Endothelial cell (in vitro differentiated cells): ENCODE measurements at regions not wholly inside any gene's neighbourhood (a gene's known extent, or its start where the extent isn't known, plus 50 kb on each side); places are given as distances from the start of the nearest gene placed in this dataset.
"Not testable (repeated sequence)": the region's sequence is repeated elsewhere in the genome, so short reads cannot be mapped to it uniquely, and the experiment has no call there.

Experiments
- DNase-seq: peaks from one replicate; pipeline ENCODE4 v3.0.0; 2021; ENCODE audit warnings: low spot score
- H3K27ac Mint-ChIP-seq: one replicate; pipeline ENCODE4 v1.8.0; 2021; ENCODE audit warnings: mixed read lengths, inconsistent platforms; ENCODE audit not compliant: unreplicated experiment
- H3K27me3 Mint-ChIP-seq: one replicate; pipeline ENCODE4 v1.8.0; 2021; ENCODE audit warnings: mild to moderate bottlenecking, moderate library complexity, mixed read lengths, inconsistent platforms; ENCODE audit not compliant: unreplicated experiment
- H3K36me3 Mint-ChIP-seq: one replicate; pipeline ENCODE4 v1.8.0; 2021; ENCODE audit warnings: mild to moderate bottlenecking, low read depth, mixed read lengths, inconsistent platforms; ENCODE audit not compliant: unreplicated experiment
- H3K4me1 Mint-ChIP-seq: one replicate; pipeline ENCODE4 v1.8.0; 2021; ENCODE audit warnings: mild to moderate bottlenecking, mixed read lengths, inconsistent platforms; ENCODE audit not compliant: unreplicated experiment
- H3K4me3 Mint-ChIP-seq: one replicate; pipeline ENCODE4 v1.8.0; 2021; ENCODE audit warnings: mild to moderate bottlenecking, mixed read lengths, inconsistent platforms; ENCODE audit not compliant: unreplicated experiment
- H3K9me3 Mint-ChIP-seq: one replicate; pipeline ENCODE4 v1.8.0; 2021; ENCODE audit warnings: mixed read lengths, inconsistent platforms; ENCODE audit not compliant: unreplicated experiment
- CTCF ChIP-seq: fragments of 200-600 bp; sonication (generic); IDR thresholded peaks from one replicate; pipeline ENCODE4 v1.5.0; 2021; ENCODE audit warnings: antibody characterized with exemption; ENCODE audit not compliant: unreplicated experiment

- peak; percentile 50 for DNase-seq
- not testable (repeated sequence) for H3K27me3 Mint-ChIP-seq, H3K4me3 Mint-ChIP-seq, H3K9me3 Mint-ChIP-seq, H3K27ac Mint-ChIP-seq, H3K36me3 Mint-ChIP-seq, H3K4me1 Mint-ChIP-seq
- peak; percentile 42 for TF ChIP-seq CTCF
These were observed 95.7 kb downstream of the MTNR1B start for GRCh38 chr11:93065074-93065674.

DNA sequence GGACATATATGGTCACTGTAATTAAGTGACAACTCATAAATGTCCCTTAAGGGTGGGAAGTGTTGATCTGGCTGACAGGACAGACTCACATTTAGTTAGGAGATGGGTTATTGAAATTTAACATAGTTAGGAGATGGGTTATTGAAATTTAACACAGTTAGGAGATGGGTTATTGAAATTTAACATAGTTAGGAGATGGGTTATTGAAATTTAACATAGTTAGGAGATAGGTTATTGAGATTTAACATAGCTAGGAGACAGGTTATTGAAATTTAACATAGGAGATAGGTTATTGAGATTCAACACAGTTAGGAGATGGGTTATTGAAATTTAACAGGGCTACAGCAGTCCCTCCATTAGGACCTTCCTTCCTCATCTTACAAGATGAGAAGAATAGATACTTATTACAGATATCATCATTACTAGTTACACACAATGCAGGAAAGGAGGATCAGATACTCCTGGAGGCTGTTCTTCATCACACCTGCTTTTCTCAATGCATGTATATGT lies 98.5 kb downstream of the MTNR1B start:
- H3K4me3 Mint-ChIP-seq: no peak overlapping the region
- H3K9me3 Mint-ChIP-seq: no peaks in the 10 kb centered on the region
- no peaks in the 10 kb centered on the region for H3K36me3 Mint-ChIP-seq
- H3K4me1 Mint-ChIP-seq: no peaks in the 10 kb centered on the region
- no peak overlapping the region for H3K27ac Mint-ChIP-seq
- H3K27me3 Mint-ChIP-seq: no peaks in the 10 kb centered on the region
- TF ChIP-seq CTCF: no peak
- DNase-seq: no peak

- H3K27ac Mint-ChIP-seq: no peak overlapping the region
- H3K27me3 Mint-ChIP-seq: no peaks in the 10 kb centered on the region
- peaks cover 10% of the 10 kb centered on the region for H3K4me1 Mint-ChIP-seq
- no peaks in the 10 kb centered on the region for H3K9me3 Mint-ChIP-seq
- no peaks in the 10 kb centered on the region for H3K36me3 Mint-ChIP-seq
- no peak overlapping the region for H3K4me3 Mint-ChIP-seq
- TF ChIP-seq CTCF: no peak
- no peak for DNase-seq
These were observed 102.9 kb downstream of the MTNR1B start for GRCh38 chr11:93072229-93072914.

GRCh38 chr11:93073026-93073425 lies 103.6 kb downstream of the MTNR1B start:
- Mint-ChIP-seq H3K27me3 (peaks cover 2% of the 10 kb centered on the region), H3K4me1 (peaks cover 10% of the 10 kb centered on the region), H3K4me3 (no peak overlapping the region), H3K9me3 (no peaks in the 10 kb centered on the region), H3K27ac (no peak overlapping the region), H3K36me3 (no peaks in the 10 kb centered on the region)
- TF ChIP-seq CTCF: no peak
- no peak for DNase-seq

DNA sequence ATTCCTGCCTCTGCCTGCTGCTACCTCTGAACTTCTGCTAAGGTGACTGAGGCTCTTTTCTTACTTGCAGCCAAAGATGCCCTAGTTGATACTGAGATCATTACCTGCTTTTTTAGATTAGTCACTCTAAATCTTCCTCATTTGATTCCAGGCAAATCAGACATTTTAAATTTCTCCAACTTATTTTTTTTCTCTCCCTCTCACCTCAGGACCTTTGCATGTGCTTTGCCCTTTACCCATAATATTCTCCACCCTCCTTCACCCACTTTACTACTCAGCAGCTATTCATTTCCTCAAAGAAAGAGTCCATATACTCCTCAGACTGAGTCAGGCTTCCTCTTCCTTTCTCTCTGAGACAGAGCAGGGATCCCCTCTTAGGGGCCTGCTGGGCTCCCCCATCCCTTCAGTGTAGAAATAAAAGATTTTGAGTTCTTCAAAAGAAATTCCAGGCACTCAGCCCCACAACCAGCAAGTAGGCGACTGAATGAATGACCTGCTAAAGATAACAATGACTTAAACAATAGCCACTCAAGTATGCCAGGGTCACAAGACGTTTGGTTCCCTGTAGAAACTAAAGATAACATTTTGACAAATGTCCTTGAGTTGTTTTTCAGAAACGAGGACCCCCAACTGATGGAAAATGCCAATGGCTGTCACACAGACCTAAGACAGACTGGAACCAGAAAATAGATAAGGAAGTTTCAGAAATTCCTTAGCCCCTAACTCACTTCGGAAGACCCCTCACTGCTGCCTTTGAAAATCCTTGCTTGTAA lies 104.2 kb downstream of the MTNR1B start:
- no peaks in the 10 kb centered on the region for H3K36me3 Mint-ChIP-seq
- H3K27me3 Mint-ChIP-seq: peaks cover 2% of the 10 kb centered on the region
- H3K4me3 Mint-ChIP-seq: no peak overlapping the region
- no peak for TF ChIP-seq CTCF
- H3K4me1 Mint-ChIP-seq: peaks cover 10% of the 10 kb centered on the region
- H3K9me3 Mint-ChIP-seq: no peaks in the 10 kb centered on the region
- no peak overlapping the region for H3K27ac Mint-ChIP-seq
- no peak for DNase-seq
